CD4-positive, alpha-beta T cell treated with Interleukin-6 for 4 hours (primary cell): ENCODE measurements at regions not wholly inside any gene's neighbourhood (a gene's known extent, or its start where the extent isn't known, plus 50 kb on each side); places are given as distances from the start of the nearest gene placed in this dataset.
"Not testable (repeated sequence)": the region's sequence is repeated elsewhere in the genome, so short reads cannot be mapped to it uniquely, and the experiment has no call there.

ENCODE experiments used
- DNase-seq: peaks from one replicate; pipeline ENCODE4 v3.0.0-alpha.2; 2020; ENCODE audit warnings: mixed read lengths

- DNase-seq = no peak
Observed at GRCh38 chr5:57002959-57003485, 51.1 kb upstream of the MIER3 start.

- not testable (repeated sequence) for DNase-seq
Observed at GRCh38 chr5:57003566-57003965, 51.6 kb upstream of the MIER3 start.

GRCh38 chr5:57004800-57005199, 52.9 kb upstream of the MIER3 start:
- DNase-seq = no peak

- DNase-seq = no peak
Observed at GRCh38 chr5:57007344-57007743, 55.4 kb upstream of the MIER3 start.

GRCh38 chr5:57009811-57010210, 57.9 kb upstream of the MIER3 start:
- DNase-seq = no peak

- DNase-seq = no peak
Observed at GRCh38 chr5:57010786-57011185, 58.9 kb upstream of the MIER3 start.

GRCh38 chr5:57012511-57012910, 60.6 kb upstream of the MIER3 start:
- DNase-seq = no peak

GRCh38 chr5:57025961-57026360, 74.0 kb upstream of the MIER3 start:
- DNase-seq = no peak

- no peak for DNase-seq
Observed at GRCh38 chr5:57028161-57028560, 76.2 kb upstream of the MIER3 start.

- no peak for DNase-seq
Observed at GRCh38 chr5:57032151-57032551, 80.2 kb upstream of the MIER3 start.

- DNase-seq = no peak
Observed at GRCh38 chr5:57033103-57033502, 81.2 kb upstream of the MIER3 start.

- DNase-seq = no peak
Observed at GRCh38 chr5:57033503-57033902, 81.6 kb upstream of the MIER3 start.

- no peak for DNase-seq
Observed at GRCh38 chr5:57034201-57034916, 82.4 kb upstream of the MIER3 start.

- DNase-seq = no peak
Observed at GRCh38 chr5:57035955-57036354, 84.0 kb upstream of the MIER3 start.

GRCh38 chr5:57036761-57037160, 84.8 kb upstream of the MIER3 start:
- DNase-seq = no peak

- no peak for DNase-seq
Observed at GRCh38 chr5:57037355-57037754, 85.4 kb upstream of the MIER3 start.

GRCh38 chr5:57041570-57041969, 89.6 kb upstream of the MIER3 start:
- no peak for DNase-seq

- no peak for DNase-seq
Observed at GRCh38 chr5:57042524-57042931, 90.6 kb upstream of the MIER3 start.

- DNase-seq = no peak
Observed at GRCh38 chr5:57054135-57054534, 102.2 kb upstream of the MIER3 start.

GRCh38 chr5:57054671-57055070, 102.7 kb upstream of the MIER3 start:
- DNase-seq = no peak

- no peak for DNase-seq
Observed at GRCh38 chr5:57055731-57056130, 103.8 kb upstream of the MIER3 start.

GRCh38 chr5:57063773-57064172, 110.1 kb upstream of the GPBP1 start:
- DNase-seq = no peak

GRCh38 chr5:57066924-57067596, 106.8 kb upstream of the GPBP1 start:
- DNase-seq = no peak

GRCh38 chr5:57067597-57067924, 106.3 kb upstream of the GPBP1 start:
- DNase-seq = no peak
